B cell (primary cell): ENCODE measurements at regions not wholly inside any gene's neighbourhood (a gene's known extent, or its start where the extent isn't known, plus 50 kb on each side); places are given as distances from the start of the nearest gene placed in this dataset.

Source experiments
- CTCF ChIP-seq: fragments of 200-600 bp; IDR thresholded peaks from one replicate; pipeline ENCODE4 v1.8.0; 2022; ENCODE audit warnings: antibody characterized with exemption, mild to moderate bottlenecking
- EZH2 ChIP-seq: IDR thresholded peaks from 2 replicates; pipeline ENCODE4 v1.6.1; 2012; ENCODE audit warnings: borderline replicate concordance, low read depth, mild to moderate bottlenecking, moderate library complexity, low read length; ENCODE audit not compliant: insufficient read depth, poor library complexity, severe bottlenecking

GRCh38 chr3:88732186-88732585, 375.2 kb upstream of the EPHA3 start:
- no peak for TF ChIP-seq CTCF
- TF ChIP-seq EZH2, result no peak
